ENCODE measurements at regions not wholly inside any gene's neighbourhood (a gene's known extent, or its start where the extent isn't known, plus 50 kb on each side); places are given as distances from the start of the nearest gene placed in this dataset.
"Not testable (repeated sequence)": the region's sequence is repeated elsewhere in the genome, so short reads cannot be mapped to it uniquely, and the experiment has no call there.

- Mint-ChIP-seq H3K4me3 (no peak overlapping the region), H3K4me1 (ENCODE audit: low read depth) (no peaks in the 10 kb centered on the region), H3K9me3 (no peaks in the 10 kb centered on the region), H3K36me3 (ENCODE audit: low read depth) (no peaks in the 10 kb centered on the region), H3K27ac (no peak overlapping the region), H3K27me3 (ENCODE audit: low read depth) (peaks cover 3% of the 10 kb centered on the region)
- no peak for DNase-seq
- intact Hi-C loops (cut with micrococcal nuclease), result no loop called here
- CTCF ChIA-PET, result no interaction called here
These were observed 401.1 kb upstream of the TRPC7 start for GRCh38 chr5:136766456-136766855.

- no peaks in the 10 kb centered on the region for H3K36me3 Mint-ChIP-seq (ENCODE audit: low read depth)
- peaks cover 2% of the 10 kb centered on the region for H3K9me3 Mint-ChIP-seq
- H3K27me3 Mint-ChIP-seq (ENCODE audit: low read depth), result peaks cover 3% of the 10 kb centered on the region
- H3K4me3 Mint-ChIP-seq, result no peak overlapping the region
- H3K4me1 Mint-ChIP-seq (ENCODE audit: low read depth), result no peaks in the 10 kb centered on the region
- CTCF ChIA-PET, result interaction anchor here (0.6 to 0.7 kb wide), 2 partner anchors 9 to 294 kb away, joined by 3 read pairs; no protein-coding TSS in a partner anchor
- DNase-seq, result no peak
- intact Hi-C loops (cut with micrococcal nuclease), result no loop called here
- H3K27ac Mint-ChIP-seq, result no peak overlapping the region
These were observed 399.3 kb upstream of the TRPC7 start for GRCh38 chr5:136764601-136765000.

- peaks cover under 1% of the 10 kb centered on the region for H3K27me3 Mint-ChIP-seq (ENCODE audit: low read depth)
- H3K4me3 Mint-ChIP-seq, result no peak overlapping the region
- DNase-seq, result no peak
- H3K27ac Mint-ChIP-seq, result no peak overlapping the region
- no peaks in the 10 kb centered on the region for H3K36me3 Mint-ChIP-seq (ENCODE audit: low read depth)
- intact Hi-C loops (cut with micrococcal nuclease), result no loop called here
- peaks cover 2% of the 10 kb centered on the region for H3K9me3 Mint-ChIP-seq
- CTCF ChIA-PET, result interaction anchor here (0.7 kb wide), 1 partner anchor 134 kb away, joined by 3 read pairs; no protein-coding TSS in a partner anchor
- no peaks in the 10 kb centered on the region for H3K4me1 Mint-ChIP-seq (ENCODE audit: low read depth)
These were observed 398.2 kb upstream of the TRPC7 start for GRCh38 chr5:136763548-136763947.

- H3K36me3 Mint-ChIP-seq (ENCODE audit: low read depth), result no peaks in the 10 kb centered on the region
- intact Hi-C loops (cut with micrococcal nuclease), result no loop called here
- CTCF ChIA-PET, result no interaction called here
- H3K27me3 Mint-ChIP-seq (ENCODE audit: low read depth), result peaks cover 5% of the 10 kb centered on the region
- H3K9me3 Mint-ChIP-seq, result no peaks in the 10 kb centered on the region
- no peak overlapping the region for H3K4me3 Mint-ChIP-seq
- no peak for DNase-seq
- H3K27ac Mint-ChIP-seq, result no peak overlapping the region
- H3K4me1 Mint-ChIP-seq (ENCODE audit: low read depth), result no peaks in the 10 kb centered on the region
These were observed 388.9 kb upstream of the TRPC7 start for GRCh38 chr5:136754216-136754615.

GRCh38 chr5:136750224-136750862 is 385.0 kb upstream of the TRPC7 start:
- Mint-ChIP-seq H3K27me3 (ENCODE audit: low read depth) (no peaks in the 10 kb centered on the region), H3K27ac (no peak overlapping the region), H3K9me3 (peaks cover 4% of the 10 kb centered on the region), H3K4me1 (ENCODE audit: low read depth) (no peaks in the 10 kb centered on the region), H3K36me3 (ENCODE audit: low read depth) (no peaks in the 10 kb centered on the region), H3K4me3 (no peak overlapping the region)
- CTCF ChIA-PET, result no interaction called here
- no peak for DNase-seq
- intact Hi-C loops (cut with micrococcal nuclease), result no loop called here

GRCh38 chr5:136749016-136749415 is 383.7 kb upstream of the TRPC7 start:
- H3K4me3 Mint-ChIP-seq, result no peak overlapping the region
- peaks cover 4% of the 10 kb centered on the region for H3K9me3 Mint-ChIP-seq
- no peaks in the 10 kb centered on the region for H3K36me3 Mint-ChIP-seq (ENCODE audit: low read depth)
- no peak overlapping the region for H3K27ac Mint-ChIP-seq
- no peak for DNase-seq
- CTCF ChIA-PET, result interaction anchor here (0.6 kb wide), 1 partner anchor 627 kb away, joined by 3 read pairs; no protein-coding TSS in a partner anchor
- intact Hi-C loops (cut with micrococcal nuclease), result no loop called here
- no peaks in the 10 kb centered on the region for H3K4me1 Mint-ChIP-seq (ENCODE audit: low read depth)
- H3K27me3 Mint-ChIP-seq (ENCODE audit: low read depth), result no peaks in the 10 kb centered on the region

- Mint-ChIP-seq H3K9me3 (peaks cover 27% of the 10 kb centered on the region), H3K27ac (no peak overlapping the region), H3K4me3 (no peak overlapping the region), H3K27me3 (ENCODE audit: low read depth) (peaks cover 3% of the 10 kb centered on the region), H3K36me3 (ENCODE audit: low read depth) (no peaks in the 10 kb centered on the region), H3K4me1 (ENCODE audit: low read depth) (no peaks in the 10 kb centered on the region)
- intact Hi-C loops (cut with micrococcal nuclease), result no loop called here
- no peak for DNase-seq
- CTCF ChIA-PET, result no interaction called here
These were observed 377.7 kb upstream of the TRPC7 start for GRCh38 chr5:136743052-136743451.

GRCh38 chr5:136740228-136740627 is 374.9 kb upstream of the TRPC7 start:
- CTCF ChIA-PET, result no interaction called here
- DNase-seq, result no peak
- Mint-ChIP-seq H3K4me3 (no peak overlapping the region), H3K4me1 (ENCODE audit: low read depth) (no peaks in the 10 kb centered on the region), H3K36me3 (ENCODE audit: low read depth) (no peaks in the 10 kb centered on the region), H3K27ac (no peak overlapping the region), H3K27me3 (ENCODE audit: low read depth) (peaks cover 3% of the 10 kb centered on the region), H3K9me3 (peaks cover 27% of the 10 kb centered on the region)
- intact Hi-C loops (cut with micrococcal nuclease), result no loop called here

GRCh38 chr5:136739271-136739670 is 373.9 kb upstream of the TRPC7 start:
- H3K27ac Mint-ChIP-seq; H3K36me3 Mint-ChIP-seq (ENCODE audit: low read depth); intact Hi-C loops (cut with micrococcal nuclease); DNase-seq; H3K4me3 Mint-ChIP-seq; H3K27me3 Mint-ChIP-seq (ENCODE audit: low read depth); H3K4me1 Mint-ChIP-seq (ENCODE audit: low read depth); CTCF ChIA-PET: not testable (repeated sequence)
- peaks cover 27% of the 10 kb centered on the region for H3K9me3 Mint-ChIP-seq

GRCh38 chr5:136738829-136739228 is 373.5 kb upstream of the TRPC7 start:
- H3K27ac Mint-ChIP-seq, result no peak overlapping the region
- no peak for DNase-seq
- intact Hi-C loops (cut with micrococcal nuclease), result no loop called here
- H3K9me3 Mint-ChIP-seq, result peaks cover 26% of the 10 kb centered on the region
- peaks cover 3% of the 10 kb centered on the region for H3K27me3 Mint-ChIP-seq (ENCODE audit: low read depth)
- H3K36me3 Mint-ChIP-seq (ENCODE audit: low read depth), result no peaks in the 10 kb centered on the region
- CTCF ChIA-PET, result no interaction called here
- no peak overlapping the region for H3K4me3 Mint-ChIP-seq
- H3K4me1 Mint-ChIP-seq (ENCODE audit: low read depth), result no peaks in the 10 kb centered on the region

GRCh38 chr5:136736021-136736420 is 370.7 kb upstream of the TRPC7 start:
- no peak for DNase-seq
- Mint-ChIP-seq H3K27me3 (ENCODE audit: low read depth) (peaks cover 3% of the 10 kb centered on the region), H3K9me3 (peaks cover 9% of the 10 kb centered on the region), H3K27ac (no peak overlapping the region), H3K36me3 (ENCODE audit: low read depth) (no peaks in the 10 kb centered on the region), H3K4me1 (ENCODE audit: low read depth) (no peaks in the 10 kb centered on the region), H3K4me3 (no peak overlapping the region)
- intact Hi-C loops (cut with micrococcal nuclease), result no loop called here
- CTCF ChIA-PET, result no interaction called here

- intact Hi-C loops (cut with micrococcal nuclease); H3K4me1 Mint-ChIP-seq (ENCODE audit: low read depth); DNase-seq; H3K9me3 Mint-ChIP-seq; H3K27ac Mint-ChIP-seq; H3K4me3 Mint-ChIP-seq; CTCF ChIA-PET; H3K27me3 Mint-ChIP-seq (ENCODE audit: low read depth); H3K36me3 Mint-ChIP-seq (ENCODE audit: low read depth): not testable (repeated sequence)
These were observed 370.3 kb upstream of the TRPC7 start for GRCh38 chr5:136735611-136736010.

GRCh38 chr5:136734628-136735027 is 369.3 kb upstream of the TRPC7 start:
- Mint-ChIP-seq H3K27me3 (ENCODE audit: low read depth) (peaks cover 3% of the 10 kb centered on the region), H3K36me3 (ENCODE audit: low read depth) (no peaks in the 10 kb centered on the region), H3K4me3 (no peak overlapping the region), H3K9me3 (peaks cover 9% of the 10 kb centered on the region), H3K4me1 (ENCODE audit: low read depth) (no peaks in the 10 kb centered on the region), H3K27ac (no peak overlapping the region)
- CTCF ChIA-PET, result interaction anchor here (0.6 kb wide), 1 partner anchor 45 kb away, joined by 3 read pairs; no protein-coding TSS in a partner anchor
- DNase-seq, result no peak
- intact Hi-C loops (cut with micrococcal nuclease), result no loop called here

Measured in activated naive CD4-positive, alpha-beta T cell treated with anti-CD3 and anti-CD28 coated beads for 36 hours (primary cell).